CD8-positive, alpha-beta memory T cell (primary cell): ENCODE measurements at regions not wholly inside any gene's neighbourhood (a gene's known extent, or its start where the extent isn't known, plus 50 kb on each side); places are given as distances from the start of the nearest gene placed in this dataset.

Experiments used
- CTCF ChIA-PET: fragments of 350-600 bp; sonication (Branson Sonifier 250); formaldehyde crosslinking; loops from one replicate; lab custom pipeline; 2021; ENCODE audit warnings: antibody characterized with exemption; lab: Charles Lee
- POLR2A ChIA-PET: fragments of 350-600 bp; sonication (Branson Sonifier 250); formaldehyde crosslinking; loops from one replicate; lab custom pipeline; 2021; ENCODE audit warnings: antibody characterized with exemption; lab: Charles Lee
- DNase-seq, 5 donors: peaks; one replicate each; pipeline versions ENCODE4 v3.0.0 to v3.0.0-alpha.2; 2020 to 2022; ENCODE audit warnings: mixed read lengths in 1 of 5
- H3K27ac ChIP-seq: one replicate; pipeline ENCODE4 v1.7.0; 2013; ENCODE audit warnings: low read depth, mild to moderate bottlenecking, low read length, moderate library complexity
- H3K27me3 ChIP-seq: 2 replicates; pipeline ENCODE4 v1.7.0; 2013; ENCODE audit warnings: low read length, mild to moderate bottlenecking; ENCODE audit not compliant: insufficient read depth, poor library complexity, severe bottlenecking
- H3K36me3 ChIP-seq: 2 replicates; pipeline ENCODE4 v1.7.0; 2013; ENCODE audit warnings: mild to moderate bottlenecking, low read length, moderate library complexity; ENCODE audit not compliant: insufficient read depth
- H3K4me1 ChIP-seq: 2 replicates; pipeline ENCODE4 v1.7.0; 2013; ENCODE audit warnings: mild to moderate bottlenecking, low read length, moderate library complexity; ENCODE audit not compliant: insufficient read depth
- H3K4me3 ChIP-seq: 2 replicates; pipeline ENCODE4 v1.7.0; 2013; ENCODE audit warnings: mild to moderate bottlenecking, low read length
- H3K9me3 ChIP-seq: 2 replicates; pipeline ENCODE4 v1.7.0; 2013; ENCODE audit warnings: mild to moderate bottlenecking, low read length
- H3K27ac Mint-ChIP-seq, 8 donors: one replicate each; pipeline ENCODE4 v1.8.0; 2020 to 2021; ENCODE audit warnings: mixed read lengths in 8 of 8, mild to moderate bottlenecking in 6 of 8, inconsistent platforms in 3 of 8, moderate library complexity in 3 of 8
- H3K27me3 Mint-ChIP-seq, 2 donors: one replicate each; pipeline ENCODE4 v1.8.0; 2020 to 2021; ENCODE audit warnings: mixed read lengths in 2 of 2, mild to moderate bottlenecking in 1 of 2, moderate library complexity in 1 of 2
- H3K36me3 Mint-ChIP-seq, 3 donors: one replicate each; pipeline ENCODE4 v1.8.0; 2020 to 2021; ENCODE audit warnings: mixed read lengths in 3 of 3, inconsistent platforms in 1 of 3, mild to moderate bottlenecking in 1 of 3
- H3K4me1 Mint-ChIP-seq, 3 donors: one replicate each; pipeline ENCODE4 v1.8.0; 2020 to 2021; ENCODE audit warnings: mixed read lengths in 3 of 3, inconsistent platforms in 1 of 3, mild to moderate bottlenecking in 1 of 3
- H3K4me3 Mint-ChIP-seq, 7 donors: one replicate each; pipeline ENCODE4 v1.8.0; 2020 to 2021; ENCODE audit warnings: mixed read lengths in 7 of 7, mild to moderate bottlenecking in 6 of 7, moderate library complexity in 4 of 7, inconsistent platforms in 2 of 7
- H3K9me3 Mint-ChIP-seq, 5 donors: one replicate each; pipeline ENCODE4 v1.8.0; 2020 to 2022; ENCODE audit warnings: mixed read lengths in 5 of 5, mild to moderate bottlenecking in 3 of 5, moderate library complexity in 2 of 5, inconsistent platforms in 1 of 5

- Mint-ChIP-seq H3K27me3 (peaks cover 5 to 45% of the 10 kb centered on the region in 2 donors), H3K27ac (no peak overlapping the region), H3K4me1 (no peaks in the 10 kb centered on the region), H3K9me3 (no peaks in the 10 kb centered on the region), H3K4me3 (no peak overlapping the region), H3K36me3 (no peaks in the 10 kb centered on the region)
- no peak overlapping the region for H3K27ac ChIP-seq
- CTCF ChIA-PET: interaction anchor here (1.0 kb wide), 1 partner anchor 280 kb away, joined by 3 read pairs; no protein-coding TSS in a partner anchor
- H3K27me3 ChIP-seq: no peaks in the 10 kb centered on the region
- H3K4me1 ChIP-seq: no peaks in the 10 kb centered on the region
- DNase-seq: no peak
- no peaks in the 10 kb centered on the region for H3K9me3 ChIP-seq
- H3K4me3 ChIP-seq: no peak overlapping the region
- H3K36me3 ChIP-seq: no peaks in the 10 kb centered on the region
- POLR2A ChIA-PET: no interaction called here
Observed at GRCh38 chr5:2018390-2018724, 135.6 kb upstream of the IRX4 start.

DNA sequence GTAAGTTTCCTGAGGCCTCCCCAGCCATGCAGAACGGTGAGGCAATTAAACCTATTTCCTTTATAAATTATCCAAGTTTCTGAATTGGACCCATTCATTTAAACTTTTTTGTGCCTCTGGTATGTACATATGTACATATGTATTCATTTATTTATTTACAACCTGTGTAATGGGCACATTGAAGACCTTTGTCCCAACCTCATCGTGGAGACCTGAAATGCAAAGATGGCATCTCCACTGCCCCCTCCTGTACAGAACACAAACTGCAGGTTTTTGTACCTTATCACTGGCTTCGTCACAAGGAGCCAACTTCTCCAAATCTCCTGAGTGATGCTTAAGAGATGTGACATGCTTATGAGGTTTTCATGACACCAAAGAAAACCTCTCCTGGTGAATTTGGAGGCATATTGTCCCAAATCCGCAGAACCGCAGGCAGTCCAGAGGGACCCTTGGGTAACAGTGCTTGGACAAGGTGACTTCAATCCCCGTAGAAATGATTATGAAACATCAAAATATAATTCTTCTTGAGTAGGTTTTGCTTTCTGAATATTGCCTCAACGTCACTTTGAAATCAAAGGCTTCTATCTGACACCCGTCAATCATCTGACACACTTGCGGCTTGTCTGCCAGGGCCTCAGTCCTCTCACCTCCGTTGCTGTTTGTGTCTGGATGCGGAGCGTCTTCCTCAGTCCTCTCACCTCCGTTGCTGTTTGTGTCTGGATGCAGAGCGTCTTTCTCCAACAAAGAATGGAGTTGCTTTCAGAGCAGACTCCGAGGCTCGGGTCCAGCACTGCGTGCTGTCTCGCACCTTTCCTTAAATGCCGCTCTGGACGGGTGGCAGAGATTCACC, 135.0 kb upstream of the IRX4 start:
- H3K36me3 ChIP-seq: no peaks in the 10 kb centered on the region
- Mint-ChIP-seq H3K36me3 (no peaks in the 10 kb centered on the region), H3K4me3 (no peak overlapping the region), H3K27me3 (peaks cover 5 to 39% of the 10 kb centered on the region in 2 donors), H3K4me1 (no peaks in the 10 kb centered on the region), H3K9me3 (no peaks in the 10 kb centered on the region), H3K27ac (no peak overlapping the region)
- H3K4me1 ChIP-seq: no peaks in the 10 kb centered on the region
- ChIA-PET POLR2A (no interaction called here), CTCF (interaction anchor here (1.0 kb wide), 1 partner anchor 279 kb away, joined by 3 read pairs; no protein-coding TSS in a partner anchor)
- no peak overlapping the region for H3K4me3 ChIP-seq
- no peaks in the 10 kb centered on the region for H3K9me3 ChIP-seq
- DNase-seq: peak in 1 of 5 donors; percentile 4
- H3K27me3 ChIP-seq: no peaks in the 10 kb centered on the region
- no peak overlapping the region for H3K27ac ChIP-seq

DNA sequence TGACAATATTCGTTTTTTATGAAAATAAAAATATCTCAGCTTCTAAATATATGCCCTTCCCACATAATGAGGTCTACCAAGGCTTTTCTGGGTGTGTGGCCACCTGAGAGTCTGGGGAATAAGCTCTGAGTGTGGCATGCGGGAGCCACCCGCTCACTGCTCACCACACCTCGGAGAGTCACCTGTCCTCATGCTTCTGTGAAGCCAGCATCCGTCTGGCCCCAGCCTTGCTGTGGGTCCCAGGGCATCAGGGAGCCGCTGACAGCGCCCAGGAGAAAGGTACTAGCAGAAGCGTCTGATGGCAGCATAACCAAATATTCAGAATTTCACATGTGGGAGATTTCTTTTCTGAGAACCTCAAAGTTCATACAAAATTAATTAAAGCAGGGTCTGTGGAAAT, 133.2 kb upstream of the IRX4 start:
- DNase-seq: no peak
- H3K9me3 Mint-ChIP-seq: no peaks in the 10 kb centered on the region
- H3K27me3 Mint-ChIP-seq: peaks cover 5 to 29% of the 10 kb centered on the region in 2 donors
- ChIA-PET CTCF (no interaction called here), POLR2A (no interaction called here)
- H3K36me3 Mint-ChIP-seq: no peaks in the 10 kb centered on the region
- Histone ChIP-seq H3K27me3 (no peaks in the 10 kb centered on the region), H3K9me3 (no peaks in the 10 kb centered on the region), H3K4me1 (no peaks in the 10 kb centered on the region), H3K4me3 (no peak overlapping the region), H3K27ac (no peak overlapping the region), H3K36me3 (no peaks in the 10 kb centered on the region)
- no peak overlapping the region for H3K4me3 Mint-ChIP-seq
- no peaks in the 10 kb centered on the region for H3K4me1 Mint-ChIP-seq
- no peak overlapping the region for H3K27ac Mint-ChIP-seq

DNA sequence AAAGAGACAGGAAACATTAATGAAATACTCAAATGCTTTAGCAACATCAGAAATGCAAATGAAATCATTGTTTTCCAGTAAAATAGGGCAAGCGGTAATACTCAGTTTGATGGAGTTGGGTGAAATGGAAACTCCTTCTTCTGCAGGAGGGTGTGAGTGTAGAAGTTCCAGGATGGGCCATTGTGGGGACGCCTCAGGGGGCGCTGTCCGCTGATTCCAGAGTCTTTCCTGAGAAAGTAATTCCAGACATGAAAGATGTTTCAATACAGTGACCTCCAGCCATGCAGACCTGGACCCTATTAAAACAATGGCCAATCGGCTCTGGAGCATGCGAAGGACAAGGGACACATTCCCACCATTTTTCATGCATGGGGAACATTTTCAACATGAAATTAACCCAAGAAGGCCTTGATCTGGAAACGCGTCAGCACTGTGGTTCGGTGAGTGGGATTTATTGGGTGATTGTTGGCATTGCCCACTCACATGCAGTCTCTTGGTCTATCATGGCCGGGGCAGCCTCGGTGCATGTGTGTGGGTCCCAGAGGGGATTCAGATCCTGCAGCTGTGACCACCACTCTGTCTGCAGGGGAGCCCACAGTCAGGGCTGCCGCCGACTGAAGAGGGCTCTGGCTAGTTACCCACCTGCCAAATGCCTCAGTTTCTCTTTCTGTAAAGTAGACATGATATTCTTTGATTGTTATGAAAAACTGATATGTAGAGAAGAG, 132.6 kb upstream of the IRX4 start:
- Mint-ChIP-seq H3K36me3 (no peaks in the 10 kb centered on the region), H3K4me1 (no peaks in the 10 kb centered on the region), H3K9me3 (no peaks in the 10 kb centered on the region), H3K27me3 (peaks cover 5 to 34% of the 10 kb centered on the region in 2 donors), H3K4me3 (no peak overlapping the region), H3K27ac (no peak overlapping the region)
- ChIA-PET POLR2A (no interaction called here), CTCF (no interaction called here)
- H3K9me3 ChIP-seq: no peaks in the 10 kb centered on the region
- no peaks in the 10 kb centered on the region for H3K4me1 ChIP-seq
- no peaks in the 10 kb centered on the region for H3K27me3 ChIP-seq
- no peak overlapping the region for H3K4me3 ChIP-seq
- no peak overlapping the region for H3K27ac ChIP-seq
- H3K36me3 ChIP-seq: no peaks in the 10 kb centered on the region
- no peak for DNase-seq

- H3K27me3 ChIP-seq: no peaks in the 10 kb centered on the region
- no peaks in the 10 kb centered on the region for H3K4me1 ChIP-seq
- H3K9me3 ChIP-seq: no peaks in the 10 kb centered on the region
- H3K36me3 Mint-ChIP-seq: no peaks in the 10 kb centered on the region
- H3K27me3 Mint-ChIP-seq: peaks cover 4 to 40% of the 10 kb centered on the region in 2 donors
- no peak for DNase-seq
- POLR2A ChIA-PET: no interaction called here
- no peak overlapping the region for H3K4me3 Mint-ChIP-seq
- H3K36me3 ChIP-seq: no peaks in the 10 kb centered on the region
- no peak overlapping the region for H3K27ac ChIP-seq
- CTCF ChIA-PET: no interaction called here
- H3K4me3 ChIP-seq: no peak overlapping the region
- no peaks in the 10 kb centered on the region for H3K4me1 Mint-ChIP-seq
- peak overlapping the region in 2 of 8 donors; percentile 9 to 72 for H3K27ac Mint-ChIP-seq
- H3K9me3 Mint-ChIP-seq: no peaks in the 10 kb centered on the region
Observed at GRCh38 chr5:2014058-2014610, 131.4 kb upstream of the IRX4 start.

GRCh38 chr5:2013301-2014057, 130.8 kb upstream of the IRX4 start:
- Mint-ChIP-seq H3K4me1 (no peaks in the 10 kb centered on the region), H3K4me3 (no peak overlapping the region), H3K27me3 (peaks cover 4 to 41% of the 10 kb centered on the region in 2 donors), H3K36me3 (no peaks in the 10 kb centered on the region), H3K27ac (peak overlapping the region in 1 of 8 donors; percentile 72), H3K9me3 (no peaks in the 10 kb centered on the region)
- DNase-seq: no peak
- no peaks in the 10 kb centered on the region for H3K4me1 ChIP-seq
- ChIA-PET POLR2A (no interaction called here), CTCF (no interaction called here)
- no peak overlapping the region for H3K27ac ChIP-seq
- H3K36me3 ChIP-seq: no peaks in the 10 kb centered on the region
- no peaks in the 10 kb centered on the region for H3K27me3 ChIP-seq
- H3K9me3 ChIP-seq: no peaks in the 10 kb centered on the region
- no peak overlapping the region for H3K4me3 ChIP-seq

DNA sequence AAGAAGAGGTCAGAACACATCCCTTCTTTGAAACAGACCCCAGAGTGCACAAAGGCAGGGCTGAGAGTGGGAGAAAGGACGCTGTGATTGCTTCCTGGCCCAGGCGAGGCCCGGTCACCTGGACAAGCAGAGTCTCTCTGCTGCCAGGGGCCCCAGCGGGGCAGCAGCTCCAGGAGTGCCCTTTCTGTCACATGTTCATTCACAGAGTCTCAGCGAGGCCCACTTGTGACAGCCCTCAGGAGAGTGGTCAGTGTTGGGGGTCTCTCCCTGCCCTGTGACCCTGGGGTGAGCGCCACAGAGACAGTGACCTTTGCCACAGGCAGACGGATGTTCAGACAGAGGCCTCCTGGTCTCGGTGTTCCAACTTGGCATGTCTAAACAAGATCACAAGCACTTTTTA, 130.2 kb upstream of the IRX4 start:
- Histone ChIP-seq H3K27me3 (no peaks in the 10 kb centered on the region), H3K36me3 (no peaks in the 10 kb centered on the region), H3K27ac (no peak overlapping the region), H3K4me3 (no peak overlapping the region), H3K4me1 (no peaks in the 10 kb centered on the region), H3K9me3 (no peaks in the 10 kb centered on the region)
- Mint-ChIP-seq H3K36me3 (no peaks in the 10 kb centered on the region), H3K27me3 (peaks cover 4 to 36% of the 10 kb centered on the region in 2 donors), H3K27ac (no peak overlapping the region), H3K4me3 (no peak overlapping the region), H3K9me3 (no peaks in the 10 kb centered on the region), H3K4me1 (no peaks in the 10 kb centered on the region)
- ChIA-PET CTCF (no interaction called here), POLR2A (no interaction called here)
- no peak for DNase-seq
